Ovary (tissue), 7 donors: ENCODE measurements at regions not wholly inside any gene's neighbourhood (a gene's known extent, or its start where the extent isn't known, plus 50 kb on each side); places are given as distances from the start of the nearest gene placed in this dataset.

Experiments
- DNase-seq, 5 donors: peaks; one replicate each; pipeline ENCODE4 v3.0.0-alpha.2; 2019 to 2020
- H3K27ac ChIP-seq, 2 donors: fragments of 200-600 bp; one replicate each; pipeline versions ENCODE4 v1.5.1 to v1.8.0; 2019 to 2022
- H3K27me3 ChIP-seq: fragments of 200-600 bp; one replicate; pipeline ENCODE4 v1.8.0; 2022
- H3K36me3 ChIP-seq: fragments of 200-600 bp; sonication (generic); one replicate; pipeline ENCODE4 v1.5.1; 2019
- H3K4me1 ChIP-seq: one replicate; pipeline ENCODE4 v1.8.1; 2013; ENCODE audit warnings: mild to moderate bottlenecking, moderate library complexity; ENCODE audit not compliant: insufficient read depth
- H3K4me3 ChIP-seq: fragments of 200-600 bp; sonication (generic); one replicate; pipeline ENCODE4 v1.5.1; 2017
- H3K9me3 ChIP-seq, 2 donors: fragments of 200-600 bp in 1 of 2; sonication (generic) in 1 of 2; one replicate each; pipeline versions ENCODE4 v1.5.1 to v1.8.1; 2013 to 2019; ENCODE audit warnings: mild to moderate bottlenecking in 1 of 2, moderate library complexity in 1 of 2
- CTCF ChIP-seq, 3 donors: fragments of 450-650 bp in 2 of 3; fragments of 200-600 bp in 1 of 3; IDR thresholded peaks; one replicate each; pipeline versions ENCODE4 v1.5.1 to v1.8.0; 2016 to 2022; ENCODE audit warnings: antibody characterized with exemption in 3 of 3, mild to moderate bottlenecking in 1 of 3
- EP300 ChIP-seq: sonication (generic); formaldehyde crosslinking; IDR thresholded peaks from one replicate; pipeline ENCODE4 v1.6.1; 2017; ENCODE audit warnings: antibody characterized with exemption
- POLR2A ChIP-seq: fragments of 450-650 bp; IDR thresholded peaks from one replicate; pipeline ENCODE4 v1.6.1; 2017; ENCODE audit warnings: antibody characterized with exemption, mild to moderate bottlenecking, moderate library complexity
- WGBS, 3 donors: extraction: QIAGEN DNeasy Blood & Tissue Kit in 1 of 3; methylation state at CpG; one replicate each; pipeline versions ENCODE4 v1.1.5 to v1.1.7; 2013 to 2017; 5-methylcytosine and 5-hydroxymethylcytosine counted together
- intact Hi-C, 4 donors: fragments of 100-400 bp; cut with DNase I; formaldehyde crosslinking; loops; one replicate each; pipeline versions ENCODE4 v1.11.0 to v1.15.1; 2022 to 2023
- donor health status: DM: no; HTN: no; CAD: no; lungs with moderate emphysema.
- donor health status: DM: no; HTN: no; CAD: no.
- donor health status: Bipolar disorder and iron deficiency.
- donor health status: DM: no; HTN: no; CAD: no.
- donor health status: DM: yes; HTN: yes; CAD: no.

GRCh38 chr19:31140717-31141116 is 208.5 kb downstream of the TSHZ3 start:
- H3K4me3 ChIP-seq = no peak overlapping the region
- WGBS, 3 donors = 67 to 68% (median 67%) methylated on average over 6 of the region's 6 CpGs
- no peaks in the 10 kb centered on the region for H3K36me3 ChIP-seq
- DNase-seq = no peak
- H3K9me3 ChIP-seq = no peaks in the 10 kb centered on the region
- intact Hi-C loops = no loop called here
- no peak for TF ChIP-seq POLR2A
- TF ChIP-seq CTCF (IDR thresholded peaks at IDR 0.05) = no peak
- no peak for TF ChIP-seq EP300
- no peaks in the 10 kb centered on the region for H3K27me3 ChIP-seq
- H3K4me1 ChIP-seq = no peaks in the 10 kb centered on the region
- no peak overlapping the region for H3K27ac ChIP-seq

- TF ChIP-seq EP300 = no peak
- no peaks in the 10 kb centered on the region for H3K9me3 ChIP-seq
- H3K36me3 ChIP-seq = no peaks in the 10 kb centered on the region
- no peaks in the 10 kb centered on the region for H3K4me1 ChIP-seq
- no peak for DNase-seq
- intact Hi-C loops = no loop called here
- no peak overlapping the region for H3K4me3 ChIP-seq
- H3K27ac ChIP-seq = no peak overlapping the region
- no peaks in the 10 kb centered on the region for H3K27me3 ChIP-seq
- WGBS, 3 donors = 76 to 83% (median 80%) methylated on average over 9 of the region's 9 CpGs
Measured at GRCh38 chr19:31139871-31140505, 209.2 kb downstream of the TSHZ3 start.

GRCh38 chr19:31138077-31138476 is 211.2 kb downstream of the TSHZ3 start:
- WGBS, 3 donors = 92 to 100% (median 95%) methylated on average over 1 of the region's 1 CpG
- H3K27ac ChIP-seq = no peak overlapping the region
- H3K9me3 ChIP-seq = no peaks in the 10 kb centered on the region
- H3K27me3 ChIP-seq = no peaks in the 10 kb centered on the region
- intact Hi-C loops = no loop called here
- no peak overlapping the region for H3K4me3 ChIP-seq
- TF ChIP-seq POLR2A (no peak), EP300 (no peak), CTCF (IDR thresholded peaks at IDR 0.05) (no peak)
- H3K4me1 ChIP-seq = no peaks in the 10 kb centered on the region
- DNase-seq = no peak
- no peaks in the 10 kb centered on the region for H3K36me3 ChIP-seq

GRCh38 chr19:31135841-31136240 is 213.4 kb downstream of the TSHZ3 start:
- H3K4me1 ChIP-seq = no peaks in the 10 kb centered on the region
- H3K27ac ChIP-seq = no peak overlapping the region
- H3K9me3 ChIP-seq = no peaks in the 10 kb centered on the region
- 62 to 82% (median 75%) methylated on average over 2 of the region's 2 CpGs for WGBS, 3 donors
- no peak overlapping the region for H3K4me3 ChIP-seq
- no peak for DNase-seq
- TF ChIP-seq EP300 = no peak
- TF ChIP-seq CTCF (IDR thresholded peaks at IDR 0.05) = no peak
- no peak for TF ChIP-seq POLR2A
- intact Hi-C loops = no loop called here
- H3K27me3 ChIP-seq = no peaks in the 10 kb centered on the region
- H3K36me3 ChIP-seq = no peaks in the 10 kb centered on the region

- Histone ChIP-seq H3K27me3 (no peaks in the 10 kb centered on the region), H3K4me3 (no peak overlapping the region), H3K36me3 (no peaks in the 10 kb centered on the region), H3K27ac (no peak overlapping the region), H3K9me3 (no peaks in the 10 kb centered on the region), H3K4me1 (no peaks in the 10 kb centered on the region)
- intact Hi-C loops = no loop called here
- WGBS, 3 donors = 95 to 98% (median 97%) methylated on average over 2 of the region's 2 CpGs
- no peak for DNase-seq
- no peak for TF ChIP-seq CTCF (IDR thresholded peaks at IDR 0.05)
- TF ChIP-seq POLR2A = no peak
- TF ChIP-seq EP300 = no peak
Measured at GRCh38 chr19:31132753-31133110, 216.5 kb downstream of the TSHZ3 start.
